ENCODE measurements at regions not wholly inside any gene's neighbourhood (a gene's known extent, or its start where the extent isn't known, plus 50 kb on each side); places are given as distances from the start of the nearest gene placed in this dataset.
A peak's percentile ranks its signal among the peaks of the same experiment; 100 is the strongest.

GRCh38 chr6:90941885-90942284, 355.0 kb upstream of the MAP3K7 start:
- Histone ChIP-seq H3K79me2 (ENCODE audit: insufficient read depth, low read length) (no peaks in the 10 kb centered on the region), H3K36me3 (replicated peaks in 1 of 2; ENCODE audit: control insufficient read depth in 1 of 2, insufficient read depth in 2 of 2, low read length in 2 of 2) (no peaks in the 10 kb centered on the region), H2AFZ (ENCODE audit: insufficient read depth, low read depth, low read length, poor library complexity, severe bottlenecking) (no peak overlapping the region), H3K9ac (ENCODE audit: insufficient read depth, low read length, poor library complexity, severe bottlenecking) (no peak overlapping the region), H3K27ac (ENCODE audit: low read depth in 1 of 2, low read length in 2 of 2) (no peak overlapping the region), H3K4me1 (ENCODE audit: control insufficient read depth in 1 of 2, insufficient read depth in 2 of 2, low read length in 2 of 2) (no peaks in the 10 kb centered on the region), H3K4me2 (replicated peaks; ENCODE audit: extremely low read depth, low read length, poor library complexity, severe bottlenecking) (no peak overlapping the region), H3K27me3 (ENCODE audit: control insufficient read depth in 2 of 2, insufficient read depth in 2 of 2, low read length in 2 of 2) (no peaks in the 10 kb centered on the region), H3K4me3 (replicated peaks in 1 of 3; ENCODE audit: low read depth in 2 of 3, low read length in 3 of 3) (no peak overlapping the region), H4K20me1 (ENCODE audit: insufficient read depth, low read length) (no peaks in the 10 kb centered on the region), H3K9me3 (replicated peaks in 1 of 2; ENCODE audit: control insufficient read depth in 1 of 2, insufficient read depth in 1 of 2, low read length in 2 of 2) (no peaks in the 10 kb centered on the region)
- peaks cover 5% of the 10 kb centered on the region for H3K4me1 Mint-ChIP-seq
- H3K27me3 Mint-ChIP-seq (ENCODE audit: low read depth in 3 of 3), result peaks cover 0 to 2% (median 0%) of the 10 kb centered on the region in 3 donors
- no peaks in the 10 kb centered on the region for H3K36me3 Mint-ChIP-seq
- no peak for TF ChIP-seq CTCF (IDR thresholded peaks at IDR 0.05)
- no peak overlapping the region for H3K4me3 Mint-ChIP-seq
- no peak overlapping the region for H3K27ac Mint-ChIP-seq
- no CpG with 5 or more reads among the region's 7 CpGs for WGBS (ENCODE audit: insufficient coverage)
- H3K9me3 Mint-ChIP-seq, result no peaks in the 10 kb centered on the region
- intact Hi-C loops (cut with micrococcal nuclease), result no loop called here
- DNase-seq, result no peak

GRCh38 chr6:90940812-90941481, 354.1 kb upstream of the MAP3K7 start:
- Histone ChIP-seq H3K27me3 (ENCODE audit: control insufficient read depth in 2 of 2, insufficient read depth in 2 of 2, low read length in 2 of 2) (no peaks in the 10 kb centered on the region), H3K9me3 (replicated peaks in 1 of 2; ENCODE audit: control insufficient read depth in 1 of 2, insufficient read depth in 1 of 2, low read length in 2 of 2) (no peaks in the 10 kb centered on the region), H3K9ac (ENCODE audit: insufficient read depth, low read length, poor library complexity, severe bottlenecking) (no peak overlapping the region), H3K4me1 (ENCODE audit: control insufficient read depth in 1 of 2, insufficient read depth in 2 of 2, low read length in 2 of 2) (no peaks in the 10 kb centered on the region), H3K36me3 (replicated peaks in 1 of 2; ENCODE audit: control insufficient read depth in 1 of 2, insufficient read depth in 2 of 2, low read length in 2 of 2) (no peaks in the 10 kb centered on the region), H3K4me3 (replicated peaks in 1 of 3; ENCODE audit: low read depth in 2 of 3, low read length in 3 of 3) (peak overlapping the region in 1 of 3 experiments; percentile 12), H3K79me2 (ENCODE audit: insufficient read depth, low read length) (no peaks in the 10 kb centered on the region), H4K20me1 (ENCODE audit: insufficient read depth, low read length) (no peaks in the 10 kb centered on the region), H2AFZ (ENCODE audit: insufficient read depth, low read depth, low read length, poor library complexity, severe bottlenecking) (peak overlapping the region; percentile 14), H3K4me2 (replicated peaks; ENCODE audit: extremely low read depth, low read length, poor library complexity, severe bottlenecking) (peak overlapping the region; percentile 31), H3K27ac (ENCODE audit: low read depth in 1 of 2, low read length in 2 of 2) (no peak overlapping the region)
- no peaks in the 10 kb centered on the region for H3K36me3 Mint-ChIP-seq
- H3K27me3 Mint-ChIP-seq (ENCODE audit: low read depth in 3 of 3), result peaks cover 0 to 3% (median 2%) of the 10 kb centered on the region in 3 donors
- intact Hi-C loops (cut with micrococcal nuclease), result no loop called here
- DNase-seq, result peak; percentile 3 to 27 (median 25)
- H3K4me3 Mint-ChIP-seq, result peak overlapping the region in 1 of 2 donors; percentile 44
- H3K4me1 Mint-ChIP-seq, result peaks cover 5% of the 10 kb centered on the region
- peak; percentile 49 for TF ChIP-seq CTCF (IDR thresholded peaks at IDR 0.05)
- 8% methylated on average over 2 of the region's 5 CpGs for WGBS (ENCODE audit: insufficient coverage)
- no peaks in the 10 kb centered on the region for H3K9me3 Mint-ChIP-seq
- H3K27ac Mint-ChIP-seq, result peak overlapping the region in 1 of 7 donors; percentile 4
